ENCODE measurements at regions not wholly inside any gene's neighbourhood (a gene's known extent, or its start where the extent isn't known, plus 50 kb on each side); places are given as distances from the start of the nearest gene placed in this dataset.

- no peak for DNase-seq (ENCODE audit: extremely low read depth in 1 of 4, low spot score in 3 of 4)
- Histone ChIP-seq H3K9me1 (ENCODE audit: control insufficient read depth, insufficient read depth, low read length) (no peaks in the 10 kb centered on the region), H3K36me3 (ENCODE audit: control insufficient read depth, insufficient read depth, low read length) (no peaks in the 10 kb centered on the region), H3K27me3 (ENCODE audit: control insufficient read depth in 2 of 2, insufficient read depth in 2 of 2, low read length in 2 of 2) (no peaks in the 10 kb centered on the region), H3K4me1 (replicated peaks in 1 of 2; ENCODE audit: control insufficient read depth in 2 of 2, insufficient read depth in 2 of 2, low read length in 2 of 2) (no peaks in the 10 kb centered on the region), H2AFZ (ENCODE audit: low read depth, low read length) (no peak overlapping the region), H3K27ac (ENCODE audit: extremely low read depth, low read depth, low read length) (no peak overlapping the region), H3K79me2 (ENCODE audit: control insufficient read depth, insufficient read depth, low read length) (no peaks in the 10 kb centered on the region), H3K4me2 (ENCODE audit: insufficient read depth, low read length) (no peak overlapping the region), H3K9me3 (replicated peaks; ENCODE audit: control insufficient read depth, insufficient read depth, low read depth, low read length) (peaks cover 2% of the 10 kb centered on the region), H3K4me3 (no peak overlapping the region), H4K20me1 (replicated peaks; ENCODE audit: control insufficient read depth, insufficient read depth, low read length) (no peaks in the 10 kb centered on the region), H3K9ac (ENCODE audit: insufficient read depth in 1 of 2, low read depth in 2 of 2, low read length in 2 of 2) (no peak overlapping the region)
- intact Hi-C loops (cut with micrococcal nuclease) = no loop called here
- CTCF ChIA-PET (ENCODE audit: low intra/inter-chr PET ratio) = no interaction called here
- POLR2A ChIA-PET = no interaction called here
- FAIRE-seq = no peak
- no TSS peak for BruUV-seq (replicated peaks)
- WGBS (ENCODE audit: insufficient coverage, low coverage, missing lambda C conversion rate) = 0% methylated on average over 2 of the region's 2 CpGs
- no peak for ATAC-seq
- in situ Hi-C loops (cut with MboI) = no loop called here
- TF ChIP-seq ELF4 (CRISPR knock-in tag; IDR thresholded peaks at IDR 0.05) (no peak), ATF4 (CRISPR knock-in tag; IDR thresholded peaks at IDR 0.05) (no peak), HNRNPK (IDR thresholded peaks at IDR 0.05; ENCODE audit: low read depth, low read length, poor library complexity, severe bottlenecking) (no peak), TBL1XR1 (IDR thresholded peaks at IDR 0.05; ENCODE audit: low read length in 2 of 2) (no peak), ATF7 (IDR thresholded peaks at IDR 0.05) (no peak), SIN3A (IDR thresholded peaks at IDR 0.05; ENCODE audit: borderline replicate concordance in 2 of 2, control insufficient read depth in 1 of 2, low read depth in 2 of 2, low read length in 2 of 2) (no peak), ZNF668 (CRISPR knock-in tag; IDR thresholded peaks at IDR 0.05) (no peak), ZNF583 (CRISPR knock-in tag; IDR thresholded peaks at IDR 0.05) (no peak), ZNF280B (CRISPR knock-in tag; IDR thresholded peaks at IDR 0.05) (no peak), HOXB6 (CRISPR knock-in tag; IDR thresholded peaks at IDR 0.05; ENCODE audit: borderline replicate concordance) (no peak), NR2C2 (CRISPR knock-in tag; IDR thresholded peaks at IDR 0.05) (no peak), NR2C2 (tag; IDR thresholded peaks at IDR 0.05) (no peak), CHCHD3 (CRISPR knock-in tag; IDR thresholded peaks at IDR 0.05) (no peak), CBX2 (IDR thresholded peaks at IDR 0.05; ENCODE audit: insufficient read depth, low read length, poor library complexity, severe bottlenecking) (no peak), USF2 (CRISPR knock-in tag; IDR thresholded peaks at IDR 0.05) (no peak), BDP1 (IDR thresholded peaks at IDR 0.05; ENCODE audit: insufficient read depth, insufficient read length) (no peak), MAX (CRISPR knock-in tag; IDR thresholded peaks at IDR 0.05) (no peak), ZBTB9 (CRISPR knock-in tag; IDR thresholded peaks at IDR 0.05) (no peak)
Measured at GRCh38 chr2:18871430-18871829, 282.1 kb upstream of the NT5C1B start.
